ENCODE measurements at regions not wholly inside any gene's neighbourhood (a gene's known extent, or its start where the extent isn't known, plus 50 kb on each side); places are given as distances from the start of the nearest gene placed in this dataset.
"Not testable (repeated sequence)": the region's sequence is repeated elsewhere in the genome, so short reads cannot be mapped to it uniquely, and the experiment has no call there.

- DNase-seq (ENCODE audit: low read depth in 2 of 2): no peak
Measured at GRCh38 chr4:177185151-177185550, 124.5 kb upstream of the NEIL3 start.

DNA sequence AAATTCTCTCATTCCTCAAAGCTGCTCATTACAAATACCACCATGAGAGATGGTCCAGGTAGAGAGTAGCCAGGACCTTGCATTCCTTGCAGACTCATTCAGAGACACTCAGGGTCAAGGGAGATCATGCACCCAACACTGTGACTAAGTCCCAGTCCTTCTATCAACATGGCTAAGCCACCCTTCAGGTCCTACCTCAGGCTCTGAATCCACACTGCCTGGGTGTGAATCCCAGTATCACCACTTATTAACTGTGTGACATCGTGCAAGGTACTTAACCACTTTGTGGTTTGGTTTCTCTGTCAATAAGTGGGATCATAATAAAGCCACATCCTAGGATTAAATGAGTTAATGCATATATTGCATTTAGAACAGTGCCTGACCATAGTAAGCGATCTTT, 124.1 kb upstream of the NEIL3 start:
- no peak for DNase-seq (ENCODE audit: low read depth in 2 of 2)

GRCh38 chr4:177187371-177187770, 122.3 kb upstream of the NEIL3 start:
- DNase-seq (ENCODE audit: low read depth in 2 of 2): no peak

- DNase-seq (ENCODE audit: low read depth in 2 of 2): no peak
Measured at GRCh38 chr4:177190995-177191580, 118.6 kb upstream of the NEIL3 start.

- DNase-seq (ENCODE audit: low read depth in 2 of 2): no peak
Measured at GRCh38 chr4:177191586-177191985, 118.1 kb upstream of the NEIL3 start.

DNA sequence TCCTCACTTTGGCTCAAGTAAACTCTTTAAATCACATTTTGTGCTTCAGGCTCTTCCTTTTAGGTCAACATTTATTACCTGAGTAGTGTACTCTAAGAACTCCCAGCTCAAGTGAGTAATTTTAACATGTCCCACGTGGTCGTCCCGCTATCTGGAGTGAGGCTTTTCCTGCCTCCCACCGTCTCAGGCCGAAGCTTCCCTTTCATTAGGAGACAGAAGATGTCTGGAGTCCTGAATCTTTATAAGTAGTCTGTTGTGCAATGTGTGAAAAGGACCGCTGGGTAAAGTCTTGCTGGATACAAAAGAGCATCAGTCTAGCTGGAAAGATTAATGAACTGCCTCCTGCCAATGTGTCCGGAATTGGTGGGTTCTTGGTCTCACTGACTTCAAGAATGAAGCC, 117.7 kb upstream of the NEIL3 start:
- no peak for DNase-seq (ENCODE audit: low read depth in 2 of 2)

- not testable (repeated sequence) for DNase-seq (ENCODE audit: low read depth in 2 of 2)
Measured at GRCh38 chr4:177193024-177193715, 116.5 kb upstream of the NEIL3 start.

- DNase-seq (ENCODE audit: low read depth in 2 of 2): no peak
Measured at GRCh38 chr4:177194906-177195305, 114.8 kb upstream of the NEIL3 start.

- no peak for DNase-seq (ENCODE audit: low read depth in 2 of 2)
Measured at GRCh38 chr4:177196615-177197014, 113.1 kb upstream of the NEIL3 start.

DNA sequence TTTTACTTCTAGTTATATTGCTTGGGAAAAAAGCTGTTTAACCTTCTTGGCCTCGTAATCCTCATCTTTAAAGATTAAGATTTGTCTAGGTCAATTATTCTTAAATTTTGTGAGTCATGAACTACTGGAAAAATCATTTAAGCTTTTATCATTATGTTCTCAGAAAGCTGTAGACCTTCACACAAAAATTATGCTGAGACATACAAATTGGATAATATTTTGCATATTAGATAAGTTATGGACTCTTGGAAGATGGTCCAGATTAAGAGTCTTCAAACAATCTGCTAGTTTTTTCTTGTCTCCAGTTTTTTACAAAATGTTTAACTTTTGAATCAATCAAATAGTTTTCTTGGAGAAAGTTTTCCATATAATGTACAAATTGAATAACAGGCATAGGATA, 108.1 kb upstream of the NEIL3 start:
- no peak for DNase-seq (ENCODE audit: low read depth in 2 of 2)

GRCh38 chr4:177204126-177204525, 105.5 kb upstream of the NEIL3 start:
- DNase-seq (ENCODE audit: low read depth in 2 of 2): no peak

- DNase-seq (ENCODE audit: low read depth in 2 of 2): peak in 1 of 2 donors; percentile 22
Measured at GRCh38 chr4:177214935-177215334, 94.7 kb upstream of the NEIL3 start.

DNA sequence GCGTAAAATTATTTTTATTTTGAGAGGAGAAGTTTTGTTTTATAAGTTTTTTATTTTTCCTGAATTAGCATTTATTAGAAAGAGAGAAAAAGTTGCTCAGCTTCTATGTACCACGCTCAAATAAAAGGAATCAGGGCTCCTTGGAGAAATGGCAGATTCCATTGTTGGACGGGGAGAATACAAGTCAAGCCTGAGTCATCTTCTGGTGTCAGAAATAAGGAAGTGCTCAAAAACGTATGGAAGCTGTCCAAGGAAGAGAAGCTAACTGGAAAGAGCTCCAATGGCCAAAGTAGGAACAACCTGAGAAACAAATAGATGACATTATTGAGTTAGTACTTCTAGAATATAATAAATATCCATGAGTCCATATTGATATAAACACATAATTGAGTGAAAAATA, 89.3 kb upstream of the NEIL3 start:
- DNase-seq (ENCODE audit: low read depth in 2 of 2): no peak

GRCh38 chr4:177222781-177223180, 86.9 kb upstream of the NEIL3 start:
- no peak for DNase-seq (ENCODE audit: low read depth in 2 of 2)

- no peak for DNase-seq (ENCODE audit: low read depth in 2 of 2)
Measured at GRCh38 chr4:177225605-177226004, 84.1 kb upstream of the NEIL3 start.

GRCh38 chr4:177227636-177228035, 82.0 kb upstream of the NEIL3 start:
- no peak for DNase-seq (ENCODE audit: low read depth in 2 of 2)

DNA sequence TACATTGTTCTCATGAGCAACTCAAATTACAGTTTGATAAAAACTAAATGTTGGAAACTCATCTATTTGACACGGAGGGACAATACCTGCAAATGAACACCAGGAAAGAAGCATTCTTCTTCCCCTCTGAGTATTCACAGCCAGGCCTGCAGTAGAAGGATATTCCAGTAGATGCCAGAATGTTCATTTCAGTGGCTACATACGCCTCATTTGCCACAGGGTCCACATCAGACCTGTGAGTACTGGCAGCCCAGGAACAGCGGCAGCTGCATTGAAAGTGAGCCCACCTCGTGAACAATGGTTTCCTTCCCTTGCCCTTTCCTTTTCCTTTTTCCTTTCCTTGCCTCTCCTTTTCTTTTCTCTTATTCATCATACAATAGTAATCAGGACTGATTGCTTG, 81.1 kb upstream of the NEIL3 start:
- DNase-seq (ENCODE audit: low read depth in 2 of 2): no peak

DNA sequence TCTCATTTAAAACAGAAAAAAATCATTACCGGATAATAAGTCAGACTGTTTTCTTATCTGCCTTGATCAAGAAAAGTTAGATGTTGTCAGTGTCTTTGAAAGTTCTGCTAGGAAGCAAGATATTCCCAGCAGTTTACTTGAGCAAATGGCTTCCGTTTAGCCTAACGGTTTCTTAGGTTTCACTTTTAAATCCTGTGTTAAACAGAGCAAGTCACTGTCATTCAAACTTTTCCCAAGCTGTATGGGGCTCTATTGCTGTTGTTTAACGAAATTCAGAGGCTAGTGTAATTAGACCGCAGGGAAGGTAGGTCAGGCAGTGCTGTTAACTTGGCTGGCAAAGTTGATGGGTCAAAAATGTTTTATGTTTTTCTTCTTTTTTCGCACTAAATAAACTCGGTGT, 80.3 kb upstream of the NEIL3 start:
- DNase-seq (ENCODE audit: low read depth in 2 of 2): no peak

DNA sequence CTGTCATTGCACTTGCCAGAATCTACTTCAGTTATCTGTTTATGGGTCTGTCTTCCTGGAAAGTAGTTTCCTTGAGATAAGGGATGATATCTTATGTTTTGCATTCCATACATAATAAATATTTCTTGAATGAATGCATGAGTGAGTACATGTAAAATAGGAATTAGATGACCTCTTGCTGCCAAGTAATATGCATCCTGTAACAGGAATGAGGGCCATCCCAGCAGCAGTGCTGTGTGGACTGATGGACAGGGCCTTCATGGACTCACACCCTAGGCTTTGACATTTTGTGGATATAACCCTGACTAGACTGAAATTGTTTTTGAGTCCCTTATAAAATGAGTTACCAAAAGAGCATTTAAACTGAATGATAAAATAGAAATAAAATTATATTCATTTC, 77.2 kb upstream of the NEIL3 start:
- DNase-seq (ENCODE audit: low read depth in 2 of 2): no peak

DNA sequence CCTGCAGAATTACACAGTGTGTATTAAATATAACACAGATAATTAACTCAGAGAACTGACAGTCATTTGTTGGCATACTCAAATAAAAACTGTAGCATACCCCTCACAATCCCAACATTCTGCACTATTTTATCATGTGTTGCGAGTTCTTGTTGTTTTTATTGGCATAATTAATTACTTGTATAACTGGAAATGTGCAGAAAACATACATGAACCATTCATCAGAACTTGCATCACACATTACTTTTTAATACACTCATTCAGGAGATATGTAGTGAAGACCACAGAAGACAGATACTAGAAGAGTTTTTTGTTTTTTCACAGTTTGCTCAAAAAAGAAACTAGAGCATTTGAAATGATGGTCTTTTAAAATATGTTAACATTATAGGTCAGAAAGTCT, 74.6 kb upstream of the NEIL3 start:
- DNase-seq (ENCODE audit: low read depth in 2 of 2): no peak

- no peak for DNase-seq (ENCODE audit: low read depth in 2 of 2)
Measured at GRCh38 chr4:177236886-177237285, 72.8 kb upstream of the NEIL3 start.

- no peak for DNase-seq (ENCODE audit: low read depth in 2 of 2)
Measured at GRCh38 chr4:177237291-177237690, 72.4 kb upstream of the NEIL3 start.

DNA sequence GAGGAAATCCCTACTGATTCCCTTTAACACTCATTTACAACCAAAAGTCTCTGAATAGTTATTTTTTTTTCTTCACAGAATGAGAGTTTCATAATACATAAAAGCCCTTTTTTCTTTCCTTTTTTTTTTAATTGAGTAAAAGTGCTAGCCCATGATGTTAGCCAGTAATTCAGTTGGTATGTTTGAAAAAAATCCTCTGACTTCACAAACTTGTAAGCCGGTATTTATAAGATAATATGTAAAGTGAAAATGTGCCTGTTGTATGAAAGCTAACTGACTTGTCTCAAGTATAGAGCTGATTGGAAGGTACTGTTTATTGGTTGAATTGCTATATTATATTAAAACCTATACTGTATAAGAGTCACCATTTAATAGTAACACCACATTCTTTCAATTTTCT, 70.2 kb upstream of the NEIL3 start:
- DNase-seq (ENCODE audit: low read depth in 2 of 2): no peak

GRCh38 chr4:177239878-177240277, 69.8 kb upstream of the NEIL3 start:
- no peak for DNase-seq (ENCODE audit: low read depth in 2 of 2)
